ENCODE measurements at regions not wholly inside any gene's neighbourhood (a gene's known extent, or its start where the extent isn't known, plus 50 kb on each side); places are given as distances from the start of the nearest gene placed in this dataset.

DNA sequence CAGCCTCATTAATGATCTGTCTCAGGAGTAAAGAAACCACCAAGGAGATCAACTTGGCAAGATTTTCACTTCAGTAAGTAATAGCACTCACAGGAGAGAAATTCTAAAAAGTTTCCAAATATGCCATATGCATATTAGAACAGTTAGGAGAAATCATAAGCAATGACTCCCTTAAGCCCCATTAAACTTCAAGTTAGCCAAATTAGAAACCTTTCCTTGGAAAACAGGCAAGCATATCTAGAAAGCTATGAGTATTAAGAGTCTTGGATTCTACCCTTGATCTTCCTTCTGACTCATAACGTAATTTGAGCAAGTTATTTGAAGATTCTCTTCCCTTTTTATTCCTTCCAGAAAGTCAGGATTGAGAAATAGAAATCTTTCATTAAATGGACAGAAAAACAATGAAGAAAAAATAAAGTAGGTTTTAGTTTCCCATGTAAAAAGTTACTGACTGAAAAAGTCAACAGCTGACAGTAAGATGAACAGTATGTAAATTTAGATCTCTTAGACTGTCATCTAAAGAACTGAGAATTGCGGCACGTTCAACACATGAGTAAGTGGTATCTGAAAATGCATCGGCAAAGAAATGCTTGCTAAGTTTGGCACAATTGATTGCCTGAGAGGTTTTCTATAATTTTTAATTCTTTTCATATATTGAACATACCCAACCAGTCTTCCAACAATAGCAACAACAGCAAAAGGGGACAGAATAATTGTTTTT, 565.7 kb upstream of the FTMT start:
- TF ChIP-seq, protein P1, sequence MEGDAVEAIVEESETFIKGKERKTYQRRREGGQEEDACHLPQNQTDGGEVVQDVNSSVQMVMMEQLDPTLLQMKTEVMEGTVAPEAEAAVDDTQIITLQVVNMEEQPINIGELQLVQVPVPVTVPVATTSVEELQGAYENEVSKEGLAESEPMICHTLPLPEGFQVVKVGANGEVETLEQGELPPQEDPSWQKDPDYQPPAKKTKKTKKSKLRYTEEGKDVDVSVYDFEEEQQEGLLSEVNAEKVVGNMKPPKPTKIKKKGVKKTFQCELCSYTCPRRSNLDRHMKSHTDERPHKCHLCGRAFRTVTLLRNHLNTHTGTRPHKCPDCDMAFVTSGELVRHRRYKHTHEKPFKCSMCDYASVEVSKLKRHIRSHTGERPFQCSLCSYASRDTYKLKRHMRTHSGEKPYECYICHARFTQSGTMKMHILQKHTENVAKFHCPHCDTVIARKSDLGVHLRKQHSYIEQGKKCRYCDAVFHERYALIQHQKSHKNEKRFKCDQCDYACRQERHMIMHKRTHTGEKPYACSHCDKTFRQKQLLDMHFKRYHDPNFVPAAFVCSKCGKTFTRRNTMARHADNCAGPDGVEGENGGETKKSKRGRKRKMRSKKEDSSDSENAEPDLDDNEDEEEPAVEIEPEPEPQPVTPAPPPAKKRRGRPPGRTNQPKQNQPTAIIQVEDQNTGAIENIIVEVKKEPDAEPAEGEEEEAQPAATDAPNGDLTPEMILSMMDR (conservative IDR thresholded peaks at IDR 0.05; ENCODE audit: low read depth, low read length) = no peak
- TF ChIP-seq SMC3 (IDR thresholded peaks at IDR 0.05; ENCODE audit: low read depth, low read length) (no peak), MAZ (IDR thresholded peaks at IDR 0.05; ENCODE audit: borderline replicate concordance, low read depth, low read length) (no peak), POLR2A (IDR thresholded peaks at IDR 0.05; ENCODE audit: low read depth, low read length) (no peak), MXI1 (IDR thresholded peaks at IDR 0.05; ENCODE audit: borderline replicate concordance, low read depth, low read length) (no peak), RAD21 (IDR thresholded peaks at IDR 0.05; ENCODE audit: low read length) (no peak), RFX5 (IDR thresholded peaks at IDR 0.05; ENCODE audit: low read depth, low read length) (no peak), CEBPB (IDR thresholded peaks at IDR 0.05; ENCODE audit: low read depth, low read length) (no peak), MAFK (IDR thresholded peaks at IDR 0.05; ENCODE audit: low read depth, low read length) (no peak), NFE2L2 (IDR thresholded peaks at IDR 0.05; ENCODE audit: low read depth, low read length) (no peak), BHLHE40 (IDR thresholded peaks at IDR 0.05; ENCODE audit: low read depth, low read length) (no peak)
- TF ChIP-seq, protein P2, sequence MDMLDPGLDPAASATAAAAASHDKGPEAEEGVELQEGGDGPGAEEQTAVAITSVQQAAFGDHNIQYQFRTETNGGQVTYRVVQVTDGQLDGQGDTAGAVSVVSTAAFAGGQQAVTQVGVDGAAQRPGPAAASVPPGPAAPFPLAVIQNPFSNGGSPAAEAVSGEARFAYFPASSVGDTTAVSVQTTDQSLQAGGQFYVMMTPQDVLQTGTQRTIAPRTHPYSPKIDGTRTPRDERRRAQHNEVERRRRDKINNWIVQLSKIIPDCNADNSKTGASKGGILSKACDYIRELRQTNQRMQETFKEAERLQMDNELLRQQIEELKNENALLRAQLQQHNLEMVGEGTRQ (IDR thresholded peaks at IDR 0.05; ENCODE audit: low read depth, low read length) = no peak

Measured in IMR-90 (cell line).